ENCODE measurements at regions not wholly inside any gene's neighbourhood (a gene's known extent, or its start where the extent isn't known, plus 50 kb on each side); places are given as distances from the start of the nearest gene placed in this dataset.

- Histone ChIP-seq H3K79me1 (ENCODE audit: low read length) (no peaks in the 10 kb centered on the region), H2AK5ac (ENCODE audit: low read length) (no peak overlapping the region), H3K18ac (ENCODE audit: low read length) (no peak overlapping the region), H3K4me3 (ENCODE audit: low read depth, low read length) (no peak overlapping the region), H4K91ac (ENCODE audit: low read depth, low read length) (no peak overlapping the region), H2BK12ac (ENCODE audit: low read length) (no peak overlapping the region), H3K4me2 (ENCODE audit: low read length) (no peak overlapping the region), H2BK5ac (ENCODE audit: low read depth, low read length, poor library complexity) (no peak overlapping the region), H4K12ac (ENCODE audit: low read depth, low read length) (no peak overlapping the region), H3K36me3 (ENCODE audit: control insufficient read depth in 1 of 2, insufficient read depth in 2 of 2, low read length in 2 of 2) (no peaks in the 10 kb centered on the region), H3K79me2 (ENCODE audit: control insufficient read depth, insufficient read depth, low read length, poor library complexity) (no peaks in the 10 kb centered on the region), H3K14ac (ENCODE audit: low read length) (no peak overlapping the region), H3K27me3 (ENCODE audit: insufficient read depth, low read length) (no peaks in the 10 kb centered on the region), H4K8ac (ENCODE audit: low read depth, low read length) (no peak overlapping the region), H3K9ac (ENCODE audit: low read length) (no peak overlapping the region), H3K23ac (ENCODE audit: low read length) (no peak overlapping the region), H3K9me3 (ENCODE audit: insufficient read depth, low read depth, low read length) (no peaks in the 10 kb centered on the region), H3K4ac (ENCODE audit: low read depth, low read length) (no peak overlapping the region), H2BK120ac (ENCODE audit: insufficient read depth, low read length, poor library complexity) (no peak overlapping the region), H3K27ac (ENCODE audit: low read depth, low read length) (no peak overlapping the region), H2AFZ (ENCODE audit: insufficient read depth, low read length, poor library complexity) (no peak overlapping the region), H3K4me1 (ENCODE audit: control insufficient read depth in 1 of 2, insufficient read depth in 2 of 2, low read length in 2 of 2) (no peaks in the 10 kb centered on the region)
- no CpG with 5 or more reads among the region's 1 CpG for WGBS (ENCODE audit: extremely low coverage, insufficient coverage, insufficient read length)
- no peak for DNase-seq
Measured at GRCh38 chr10:83332690-83333089, 806.6 kb upstream of the GHITM start.

GRCh38 chr10:83333566-83333965, 805.7 kb upstream of the GHITM start:
- Histone ChIP-seq H3K27ac (ENCODE audit: low read depth, low read length) (no peak overlapping the region), H3K79me1 (ENCODE audit: low read length) (no peaks in the 10 kb centered on the region), H3K23ac (ENCODE audit: low read length) (no peak overlapping the region), H3K9ac (ENCODE audit: low read length) (no peak overlapping the region), H3K79me2 (ENCODE audit: control insufficient read depth, insufficient read depth, low read length, poor library complexity) (no peaks in the 10 kb centered on the region), H3K9me3 (ENCODE audit: insufficient read depth, low read depth, low read length) (no peaks in the 10 kb centered on the region), H4K8ac (ENCODE audit: low read depth, low read length) (no peak overlapping the region), H4K12ac (ENCODE audit: low read depth, low read length) (no peak overlapping the region), H4K91ac (ENCODE audit: low read depth, low read length) (no peak overlapping the region), H2BK5ac (ENCODE audit: low read depth, low read length, poor library complexity) (no peak overlapping the region), H3K4me1 (ENCODE audit: control insufficient read depth in 1 of 2, insufficient read depth in 2 of 2, low read length in 2 of 2) (no peaks in the 10 kb centered on the region), H2AK5ac (ENCODE audit: low read length) (no peak overlapping the region), H3K36me3 (ENCODE audit: control insufficient read depth in 1 of 2, insufficient read depth in 2 of 2, low read length in 2 of 2) (no peaks in the 10 kb centered on the region), H3K27me3 (ENCODE audit: insufficient read depth, low read length) (no peaks in the 10 kb centered on the region), H3K14ac (ENCODE audit: low read length) (no peak overlapping the region), H3K18ac (ENCODE audit: low read length) (no peak overlapping the region), H2BK12ac (ENCODE audit: low read length) (no peak overlapping the region), H3K4ac (ENCODE audit: low read depth, low read length) (no peak overlapping the region), H2AFZ (ENCODE audit: insufficient read depth, low read length, poor library complexity) (no peak overlapping the region), H3K4me2 (ENCODE audit: low read length) (no peak overlapping the region), H3K4me3 (ENCODE audit: low read depth, low read length) (no peak overlapping the region), H2BK120ac (ENCODE audit: insufficient read depth, low read length, poor library complexity) (no peak overlapping the region)
- no peak for DNase-seq

GRCh38 chr10:83343676-83344075, 795.6 kb upstream of the GHITM start:
- Histone ChIP-seq H3K14ac (ENCODE audit: low read length) (no peak overlapping the region), H3K79me2 (ENCODE audit: control insufficient read depth, insufficient read depth, low read length, poor library complexity) (no peaks in the 10 kb centered on the region), H3K9ac (ENCODE audit: low read length) (no peak overlapping the region), H2AK5ac (ENCODE audit: low read length) (no peak overlapping the region), H4K91ac (ENCODE audit: low read depth, low read length) (no peak overlapping the region), H3K4me2 (ENCODE audit: low read length) (no peak overlapping the region), H3K18ac (ENCODE audit: low read length) (no peak overlapping the region), H3K27me3 (ENCODE audit: insufficient read depth, low read length) (no peaks in the 10 kb centered on the region), H3K4me1 (ENCODE audit: control insufficient read depth in 1 of 2, insufficient read depth in 2 of 2, low read length in 2 of 2) (no peaks in the 10 kb centered on the region), H3K79me1 (ENCODE audit: low read length) (no peaks in the 10 kb centered on the region), H2BK12ac (ENCODE audit: low read length) (no peak overlapping the region), H3K4me3 (ENCODE audit: low read depth, low read length) (no peak overlapping the region), H3K36me3 (ENCODE audit: control insufficient read depth in 1 of 2, insufficient read depth in 2 of 2, low read length in 2 of 2) (no peaks in the 10 kb centered on the region), H4K8ac (ENCODE audit: low read depth, low read length) (no peak overlapping the region), H3K9me3 (ENCODE audit: insufficient read depth, low read depth, low read length) (no peaks in the 10 kb centered on the region), H3K23ac (ENCODE audit: low read length) (no peak overlapping the region), H3K27ac (ENCODE audit: low read depth, low read length) (no peak overlapping the region), H4K12ac (ENCODE audit: low read depth, low read length) (no peak overlapping the region), H2BK5ac (ENCODE audit: low read depth, low read length, poor library complexity) (no peak overlapping the region), H2BK120ac (ENCODE audit: insufficient read depth, low read length, poor library complexity) (no peak overlapping the region), H2AFZ (ENCODE audit: insufficient read depth, low read length, poor library complexity) (no peak overlapping the region), H3K4ac (ENCODE audit: low read depth, low read length) (no peak overlapping the region)
- DNase-seq, result no peak

GRCh38 chr10:83346266-83346910, 792.9 kb upstream of the GHITM start:
- no peak overlapping the region for H3K4me2 ChIP-seq (ENCODE audit: low read length)
- no peaks in the 10 kb centered on the region for H3K9me3 ChIP-seq (ENCODE audit: insufficient read depth, low read depth, low read length)
- WGBS (ENCODE audit: extremely low coverage, insufficient coverage, insufficient read length), result no CpG with 5 or more reads among the region's 2 CpGs

More at GRCh38 chr10:83346266-83346910, 792.9 kb upstream of the GHITM start:
- H3K79me2 ChIP-seq (ENCODE audit: control insufficient read depth, insufficient read depth, low read length, poor library complexity), result no peaks in the 10 kb centered on the region
- H4K12ac ChIP-seq (ENCODE audit: low read depth, low read length), result no peak overlapping the region
- no peak overlapping the region for H3K14ac ChIP-seq (ENCODE audit: low read length)
- no peak overlapping the region for H4K8ac ChIP-seq (ENCODE audit: low read depth, low read length)
- H3K9ac ChIP-seq (ENCODE audit: low read length), result no peak overlapping the region
- H3K23ac ChIP-seq (ENCODE audit: low read length), result no peak overlapping the region
- no peak overlapping the region for H2BK5ac ChIP-seq (ENCODE audit: low read depth, low read length, poor library complexity)
- no peaks in the 10 kb centered on the region for H3K36me3 ChIP-seq (ENCODE audit: control insufficient read depth in 1 of 2, insufficient read depth in 2 of 2, low read length in 2 of 2)
- no peak overlapping the region for H2BK120ac ChIP-seq (ENCODE audit: insufficient read depth, low read length, poor library complexity)
- H3K4ac ChIP-seq (ENCODE audit: low read depth, low read length), result no peak overlapping the region
- H3K4me1 ChIP-seq (ENCODE audit: control insufficient read depth in 1 of 2, insufficient read depth in 2 of 2, low read length in 2 of 2), result no peaks in the 10 kb centered on the region
- no peak overlapping the region for H3K27ac ChIP-seq (ENCODE audit: low read depth, low read length)
- H3K79me1 ChIP-seq (ENCODE audit: low read length), result no peaks in the 10 kb centered on the region
- H2BK12ac ChIP-seq (ENCODE audit: low read length), result no peak overlapping the region
- DNase-seq, result no peak
- H4K91ac ChIP-seq (ENCODE audit: low read depth, low read length), result no peak overlapping the region
- H3K4me3 ChIP-seq (ENCODE audit: low read depth, low read length), result no peak overlapping the region
- H2AK5ac ChIP-seq (ENCODE audit: low read length), result no peak overlapping the region
- no peak overlapping the region for H3K18ac ChIP-seq (ENCODE audit: low read length)
- H3K27me3 ChIP-seq (ENCODE audit: insufficient read depth, low read length), result no peaks in the 10 kb centered on the region
- H2AFZ ChIP-seq (ENCODE audit: insufficient read depth, low read length, poor library complexity), result no peak overlapping the region
